Kidney tubule cell (primary cell): ENCODE measurements at regions not wholly inside any gene's neighbourhood (a gene's known extent, or its start where the extent isn't known, plus 50 kb on each side); places are given as distances from the start of the nearest gene placed in this dataset.

Source experiments
- DNase-seq: peaks from one replicate; pipeline ENCODE4 v3.0.0-alpha.2; 2018; ENCODE audit warnings: low spot score

GRCh38 chr10:78757344-78757925 is 311.3 kb upstream of the ZMIZ1 start:
- DNase-seq = peak; percentile 82

DNA sequence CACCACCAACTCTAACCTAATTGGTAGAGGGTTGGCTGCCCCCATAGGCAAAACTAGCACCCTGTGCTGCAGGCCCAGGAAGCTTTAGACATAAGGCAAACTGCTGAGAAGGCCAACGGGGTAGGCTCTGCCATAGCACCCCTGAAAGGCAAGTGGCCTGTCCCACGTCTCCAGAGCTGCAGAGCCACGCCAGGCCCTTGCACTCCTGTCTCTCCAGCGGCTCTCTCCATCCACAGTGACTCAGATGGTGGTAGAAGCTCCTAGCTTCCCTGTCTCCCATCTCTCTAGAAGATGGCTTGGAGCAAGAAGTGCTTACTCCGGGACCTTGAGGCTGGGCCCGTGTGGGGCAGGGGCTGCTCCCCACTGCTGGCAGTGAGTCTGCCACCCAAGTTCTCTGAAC is 310.6 kb upstream of the ZMIZ1 start:
- DNase-seq = no peak

- no peak for DNase-seq
Measured at GRCh38 chr10:78759456-78760120, 309.2 kb upstream of the ZMIZ1 start.

- no peak for DNase-seq
Measured at GRCh38 chr10:78760463-78761310, 308.1 kb upstream of the ZMIZ1 start.

DNA sequence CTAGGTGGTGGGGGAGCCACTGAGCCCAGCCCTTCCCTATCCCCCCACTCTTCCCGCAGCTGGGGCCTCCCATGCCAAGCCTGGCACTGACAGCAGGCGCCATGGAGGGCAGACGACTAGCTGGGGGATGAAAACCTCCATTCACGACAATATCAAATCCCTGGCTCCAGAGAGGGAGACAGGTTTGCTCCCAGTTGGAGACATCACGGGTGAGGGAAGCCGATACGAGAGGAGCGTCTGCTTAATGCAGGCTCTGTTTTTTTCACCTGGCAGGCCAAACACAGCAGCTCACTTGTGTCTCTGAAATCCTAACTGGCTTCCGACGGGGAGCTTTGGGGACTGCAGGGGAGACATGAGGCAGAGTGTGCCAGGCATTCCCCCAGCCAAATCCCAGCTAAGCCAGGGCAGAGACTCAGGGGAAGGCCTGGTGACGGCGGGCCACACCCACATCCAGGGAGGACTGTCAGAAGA is 307.4 kb upstream of the ZMIZ1 start:
- DNase-seq = no peak

GRCh38 chr10:78762086-78762630 is 306.6 kb upstream of the ZMIZ1 start:
- DNase-seq = no peak

- DNase-seq = no peak
Measured at GRCh38 chr10:78763234-78763633, 305.5 kb upstream of the ZMIZ1 start.

GRCh38 chr10:78763651-78764395 is 304.9 kb upstream of the ZMIZ1 start:
- DNase-seq = no peak

- DNase-seq = no peak
Measured at GRCh38 chr10:78764436-78764835, 304.3 kb upstream of the ZMIZ1 start.

DNA sequence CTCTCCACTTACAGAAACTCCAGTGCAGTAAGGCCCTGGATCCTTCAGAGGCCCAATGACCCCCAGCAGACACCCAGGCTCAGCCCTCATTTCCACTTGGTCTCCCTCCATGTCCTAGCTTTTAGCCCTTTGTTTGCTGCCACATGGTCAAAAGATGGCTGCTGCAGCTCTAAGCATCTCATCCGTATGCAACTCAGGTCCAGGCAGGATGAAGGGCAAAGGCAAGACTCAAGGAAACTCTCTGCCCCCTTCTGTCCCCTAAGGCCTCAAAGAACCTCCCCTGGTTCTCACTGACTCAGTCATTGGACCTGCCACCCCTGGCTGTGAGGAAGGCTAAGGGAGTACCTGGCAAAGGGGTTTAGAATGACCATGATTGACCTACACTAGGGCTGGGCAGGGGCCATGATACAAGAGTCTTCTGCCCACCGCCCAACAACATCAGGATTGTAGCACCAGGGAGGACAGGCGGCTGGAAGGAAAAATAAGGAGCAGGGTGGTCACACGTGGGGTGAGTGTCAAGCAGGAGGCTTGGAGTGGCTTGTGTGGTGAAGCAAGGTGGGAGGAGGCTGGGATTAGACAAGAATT is 303.8 kb upstream of the ZMIZ1 start:
- DNase-seq = no peak

- no peak for DNase-seq
Measured at GRCh38 chr10:78765726-78766335, 302.9 kb upstream of the ZMIZ1 start.

DNA sequence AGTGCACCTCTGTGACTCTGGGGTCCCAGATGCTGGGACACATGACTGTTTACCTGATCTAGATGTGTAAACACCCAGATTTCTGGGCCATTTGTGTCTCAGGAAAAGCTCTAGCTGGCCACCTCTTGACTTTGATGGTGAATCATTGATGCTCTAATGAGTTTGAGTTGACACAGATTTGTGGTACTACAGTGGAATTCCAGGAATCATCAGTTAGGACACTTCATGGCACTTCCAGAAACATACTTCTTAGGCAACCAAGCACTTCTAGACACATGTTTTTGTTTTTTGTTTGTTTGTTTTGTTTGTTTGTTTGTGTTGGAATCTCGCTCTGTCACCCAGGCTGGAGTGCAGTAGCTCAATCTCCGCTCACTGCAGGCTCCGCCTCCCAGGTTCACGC is 302.2 kb upstream of the ZMIZ1 start:
- no peak for DNase-seq

- DNase-seq = no peak
Measured at GRCh38 chr10:78768041-78768835, 300.5 kb upstream of the ZMIZ1 start.

GRCh38 chr10:78768876-78769275 is 299.9 kb upstream of the ZMIZ1 start:
- DNase-seq = no peak

- no peak for DNase-seq
Measured at GRCh38 chr10:78769526-78769925, 299.2 kb upstream of the ZMIZ1 start.

DNA sequence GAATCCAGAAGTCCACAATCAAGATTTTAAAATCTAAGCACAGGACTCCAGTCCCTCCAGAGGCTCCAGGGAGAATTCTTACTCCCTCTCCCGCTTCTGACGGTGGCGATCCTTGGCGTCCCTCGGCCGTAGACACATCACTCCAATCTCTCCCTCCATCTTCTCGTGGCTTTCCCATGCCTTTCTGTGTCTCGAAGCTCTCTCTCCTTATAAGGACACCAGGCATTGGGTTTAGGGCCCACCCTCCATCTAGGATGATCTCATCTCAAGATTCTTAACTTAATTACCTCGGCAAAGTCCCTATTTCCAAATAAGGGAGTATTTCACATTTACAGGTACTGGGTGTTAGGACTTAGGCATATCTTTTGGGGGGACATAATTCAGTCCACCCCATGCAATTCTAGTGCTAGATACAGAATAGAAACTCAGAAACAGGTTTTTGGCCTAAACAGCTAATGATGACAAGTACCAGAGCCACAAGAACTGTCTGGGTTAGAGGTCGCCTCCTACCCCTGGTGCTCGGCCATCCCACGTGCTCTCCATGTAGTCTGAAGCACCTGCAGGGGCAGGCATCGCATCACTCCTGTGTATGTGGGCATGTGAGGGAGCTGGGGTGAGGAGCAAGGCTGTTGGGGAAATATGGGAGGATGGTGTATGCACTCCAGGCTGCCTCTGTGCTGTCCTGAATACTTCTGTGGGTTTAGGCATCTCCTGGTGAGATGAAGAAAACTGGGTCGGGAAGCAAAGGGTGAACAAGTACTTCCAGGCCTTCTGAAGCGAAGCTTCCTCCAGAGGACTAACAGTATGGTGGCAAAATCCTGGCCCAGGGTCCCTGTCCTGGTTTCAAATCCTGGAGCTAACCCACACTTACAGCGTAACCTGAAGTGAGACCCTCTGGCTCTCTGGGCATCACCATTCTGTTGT is 298.3 kb upstream of the ZMIZ1 start:
- DNase-seq = no peak

DNA sequence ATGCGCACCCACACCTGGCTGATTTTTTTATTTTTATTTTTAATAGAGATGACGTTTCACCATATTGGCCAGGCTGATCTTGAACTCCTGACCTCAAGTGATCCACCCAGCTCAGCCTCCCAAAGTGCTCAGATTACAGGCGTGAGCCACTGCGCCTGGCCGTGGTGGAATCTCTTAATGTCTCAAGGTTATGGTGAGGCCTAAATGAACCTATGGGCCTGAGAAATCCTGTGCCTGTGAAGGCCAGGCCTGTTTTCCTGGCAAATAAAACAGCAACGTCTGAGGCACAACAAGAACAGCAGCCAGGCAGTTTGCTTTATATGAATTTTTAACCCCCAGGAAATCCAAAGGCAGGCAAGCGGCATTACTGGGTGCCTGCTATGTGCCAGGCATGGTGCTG is 297.5 kb upstream of the ZMIZ1 start:
- no peak for DNase-seq

- DNase-seq = no peak
Measured at GRCh38 chr10:78771808-78772455, 296.8 kb upstream of the ZMIZ1 start.

GRCh38 chr10:78772486-78772885 is 296.3 kb upstream of the ZMIZ1 start:
- no peak for DNase-seq
